A549 (cell line): ENCODE measurements at regions not wholly inside any gene's neighbourhood (a gene's known extent, or its start where the extent isn't known, plus 50 kb on each side); places are given as distances from the start of the nearest gene placed in this dataset.

ENCODE experiments used
- ATAC-seq, 2 experiments: fragments of 200-7000 bp in 1 of 2; fragments of >200 bp in 1 of 2; cut with Nextera tagmentation in 1 of 2; cut with Tn5 transposase in 1 of 2; 3 replicates each; pipeline versions ENCODE4 v1.8.0 to v1.9.1; 2018 to 2020; ENCODE audit warnings: mild to moderate bottlenecking in 1 of 2, moderate library complexity in 1 of 2
- CTCF ChIA-PET: fragments of 300-600 bp; sonication (Branson Sonifier 250); formaldehyde crosslinking; extraction: SDS; loops from one replicate; lab custom pipeline; 2021; ENCODE audit warnings: antibody characterized with exemption, inconsistent platforms; lab: Yijun Ruan, JAX
- POLR2A ChIA-PET: fragments of 350-600 bp; formaldehyde crosslinking; extraction: SDS; loops from one replicate; lab custom pipeline; 2021; ENCODE audit warnings: antibody characterized with exemption, inconsistent platforms; lab: Yijun Ruan, JAX
- DNase-seq, 2 experiments: peaks; one replicate each; pipeline versions ENCODE4 v3.0.0 to v3.0.0-alpha.2; 2011 to 2016; ENCODE audit warnings: low read depth in 1 of 2, low spot score in 1 of 2
- FAIRE-seq: peaks from 2 replicates; lab custom pipeline; 2011; peaks lifted over from hg19 to GRCh38; lab: Jason Lieb, UNC
- H3K27ac ChIP-seq, 2 experiments: fragments of >200 bp; sonication (Bioruptor Twin); formaldehyde crosslinking; 3 replicates each; pipeline ENCODE4 v1.5.1; 2016 to 2017
- H3K4me1 ChIP-seq: fragments of >200 bp; sonication (Bioruptor Twin); formaldehyde crosslinking; 3 replicates; pipeline ENCODE4 v1.6.1; 2016
- H3K4me2 ChIP-seq: fragments of >200 bp; sonication (Bioruptor Twin); formaldehyde crosslinking; 3 replicates; pipeline ENCODE4 v1.6.1; 2016
- H3K4me3 ChIP-seq: fragments of >200 bp; sonication (Bioruptor Twin); formaldehyde crosslinking; 3 replicates; pipeline ENCODE4 v1.5.1; 2016
- H3K9me3 ChIP-seq: fragments of >200 bp; sonication (Bioruptor Twin); formaldehyde crosslinking; 3 replicates; pipeline ENCODE4 v1.6.1; 2016
- CBX2 ChIP-seq: fragments of 200-600 bp; sonication (generic); IDR thresholded peaks from 2 replicates; pipeline ENCODE4 v1.6.1; 2016; ENCODE audit warnings: low read depth, mild to moderate bottlenecking, borderline replicate concordance
- CBX8 ChIP-seq: fragments of 200-600 bp; sonication (generic); IDR thresholded peaks from 2 replicates; pipeline ENCODE4 v1.6.1; 2016
- CEBPB ChIP-seq, 2 experiments: fragments of >200 bp in 1 of 2; sonication (Bioruptor Twin) in 1 of 2; formaldehyde crosslinking in 1 of 2; IDR thresholded peaks; 2 replicates each; pipeline ENCODE4 v1.6.1; 2012 to 2016
- CHD4 ChIP-seq: fragments of 200-600 bp; sonication (generic); IDR thresholded peaks from 2 replicates; pipeline ENCODE4 v1.6.1; 2016; ENCODE audit warnings: antibody characterized with exemption, mild to moderate bottlenecking, borderline replicate concordance
- CTCF ChIP-seq: fragments of >200 bp; sonication (Bioruptor Twin); formaldehyde crosslinking; IDR thresholded peaks from 3 replicates; pipeline ENCODE4 v1.5.1; 2016
- E2F6 ChIP-seq: IDR thresholded peaks from 2 replicates; pipeline ENCODE4 v1.6.1; 2012; ENCODE audit warnings: low read depth, borderline replicate concordance
- EHF ChIP-seq: fragments of 250-450 bp; sonication (Bioruptor Pico); IDR thresholded peaks from 2 replicates; pipeline ENCODE4 v1.5.0; 2020; ENCODE audit warnings: mild to moderate bottlenecking
- EP300 ChIP-seq, 2 experiments: fragments of >200 bp; sonication (Bioruptor Twin); formaldehyde crosslinking; IDR thresholded peaks; 2 replicates in 1 of 2; 3 replicates in 1 of 2; pipeline ENCODE4 v1.6.1; 2016 to 2017
- ESRRA ChIP-seq: fragments of 150-350 bp; IDR thresholded peaks from 2 replicates; pipeline ENCODE4 v1.6.1; 2014; ENCODE audit warnings: mild to moderate bottlenecking, low read length, borderline replicate concordance
- FOXS1 ChIP-seq: fragments of 250-450 bp; sonication (Bioruptor Pico); IDR thresholded peaks from 2 replicates; pipeline ENCODE4 v1.5.0; 2020; ENCODE audit warnings: mild to moderate bottlenecking, moderate library complexity
- GATA3 ChIP-seq: IDR thresholded peaks from 2 replicates; pipeline ENCODE4 v1.6.1; 2012; ENCODE audit warnings: borderline replicate concordance
- HDAC2 ChIP-seq: fragments of 200-600 bp; sonication (generic); IDR thresholded peaks from 2 replicates; pipeline ENCODE4 v1.6.1; 2016
- HES2 ChIP-seq: fragments of >200 bp; sonication (Bioruptor Twin); formaldehyde crosslinking; IDR thresholded peaks from 2 replicates; pipeline ENCODE4 v1.6.1; 2016
- HEYL ChIP-seq: fragments of 250-450 bp; sonication (Bioruptor Pico); IDR thresholded peaks from 2 replicates; pipeline ENCODE4 v1.8.0; 2021; ENCODE audit warnings: mild to moderate bottlenecking, moderate library complexity
- HOXA7 ChIP-seq: fragments of 250-450 bp; sonication (Bioruptor Pico); IDR thresholded peaks from 2 replicates; pipeline ENCODE4 v1.5.0; 2020; ENCODE audit warnings: mild to moderate bottlenecking, moderate library complexity
- HOXB5 ChIP-seq: fragments of 250-450 bp; sonication (Bioruptor Pico); IDR thresholded peaks from 2 replicates; pipeline ENCODE4 v1.5.0; 2020; ENCODE audit warnings: mild to moderate bottlenecking, moderate library complexity
- JUNB ChIP-seq: fragments of >200 bp; sonication (Bioruptor Twin); formaldehyde crosslinking; IDR thresholded peaks from 2 replicates; pipeline ENCODE4 v1.6.1; 2016
- NFE2L2 ChIP-seq: fragments of 150-350 bp; conservative IDR thresholded peaks from 2 replicates; pipeline ENCODE4 v1.6.1; 2014; ENCODE audit warnings: low read length
- NPAS2 ChIP-seq: fragments of 250-450 bp; sonication (Bioruptor Pico); IDR thresholded peaks from 2 replicates; pipeline ENCODE4 v1.8.0; 2022; ENCODE audit warnings: mild to moderate bottlenecking, moderate library complexity, borderline replicate concordance
- NR3C1 ChIP-seq: fragments of >200 bp; sonication (Bioruptor Twin); formaldehyde crosslinking; IDR thresholded peaks from 3 replicates; pipeline ENCODE4 v1.6.1; 2017
- PHF8 ChIP-seq: fragments of 200-600 bp; sonication (generic); IDR thresholded peaks from 2 replicates; pipeline ENCODE4 v1.6.1; 2016; ENCODE audit warnings: low read depth, mild to moderate bottlenecking, antibody characterized with exemption, moderate library complexity, borderline replicate concordance
- POLR2A ChIP-seq: IDR thresholded peaks from 2 replicates; pipeline ENCODE4 v1.6.1; 2012; ENCODE audit warnings: mild to moderate bottlenecking, low read length
- POLR2AphosphoS2 ChIP-seq: conservative IDR thresholded peaks from 2 replicates; pipeline ENCODE4 v1.6.1; 2012; ENCODE audit warnings: low read length, improper control_type of control experiment, inconsistent platforms
- RAD21 ChIP-seq, 2 experiments: fragments of >200 bp in 1 of 2; sonication (Bioruptor Twin) in 1 of 2; formaldehyde crosslinking in 1 of 2; IDR thresholded peaks in 1 of 2; conservative IDR thresholded peaks in 1 of 2; 2 replicates in 1 of 2; 3 replicates in 1 of 2; pipeline ENCODE4 v1.6.1; 2012 to 2018; ENCODE audit warnings: inconsistent platforms in 1 of 2
- RFX5 ChIP-seq: fragments of 450-650 bp; IDR thresholded peaks from 2 replicates; pipeline ENCODE4 v1.7.1; 2014; ENCODE audit warnings: antibody characterized with exemption, mild to moderate bottlenecking, moderate library complexity
- RNF2 ChIP-seq: fragments of 200-600 bp; sonication (generic); IDR thresholded peaks from 2 replicates; pipeline ENCODE4 v1.6.1; 2016; ENCODE audit warnings: low read depth, mild to moderate bottlenecking, antibody characterized with exemption, moderate library complexity, borderline replicate concordance
- SMC3 ChIP-seq: fragments of >200 bp; sonication (Bioruptor Twin); formaldehyde crosslinking; IDR thresholded peaks from 3 replicates; pipeline ENCODE4 v1.6.1; 2018; ENCODE audit warnings: inconsistent platforms
- TFCP2L1 ChIP-seq: fragments of 250-450 bp; sonication (Bioruptor Pico); IDR thresholded peaks from 2 replicates; pipeline ENCODE4 v1.5.0; 2021; ENCODE audit warnings: mild to moderate bottlenecking
- TP53 ChIP-seq: fragments of 250-450 bp; sonication (Bioruptor Pico); IDR thresholded peaks from 2 replicates; pipeline ENCODE4 v1.5.0; 2021; ENCODE audit warnings: mild to moderate bottlenecking, moderate library complexity
- ZFP36 ChIP-seq: fragments of 450-650 bp; IDR thresholded peaks from 2 replicates; pipeline ENCODE4 v1.6.1; 2014; ENCODE audit warnings: borderline replicate concordance; ENCODE audit not compliant: partially characterized antibody
- ZNF302 ChIP-seq: fragments of 250-450 bp; sonication (Bioruptor Pico); IDR thresholded peaks from 2 replicates; pipeline ENCODE4 v1.9.0; 2021; ENCODE audit warnings: inconsistent platforms, mild to moderate bottlenecking, moderate library complexity
- WGBS: methylation state at CpG from one replicate; pipeline ENCODE4 v1.1.6; 2017; ENCODE audit errors: missing lambda C conversion rate; 5-methylcytosine and 5-hydroxymethylcytosine counted together

GRCh38 chr13:75927183-75927669 lies 291.1 kb downstream of the LMO7 start:
- Histone ChIP-seq H3K27ac (no peak overlapping the region), H3K4me2 (no peak overlapping the region), H3K4me1 (no peaks in the 10 kb centered on the region), H3K4me3 (no peak overlapping the region), H3K9me3 (no peaks in the 10 kb centered on the region)
- CTCF ChIA-PET = interaction anchor here (0.7 kb wide), 1 partner anchor 18 kb away, joined by 3 read pairs; no protein-coding TSS in a partner anchor
- ATAC-seq = no peak
- TF ChIP-seq NFE2L2 (no peak), HES2 (no peak), CEBPB (IDR thresholded peaks at IDR 0.05) (no peak), PHF8 (no peak), RAD21 (conservative IDR thresholded peaks at IDR 0.05 in 1 of 2, IDR thresholded peaks at IDR 0.05 in 1 of 2) (no peak), SMC3 (no peak), HOXA7 (CRISPR knock-in tag) (no peak), E2F6 (no peak), CHD4 (no peak), HEYL (CRISPR knock-in tag) (no peak), CBX2 (no peak), HDAC2 (no peak)
- no peak for FAIRE-seq
- DNase-seq = no peak
- POLR2A ChIA-PET = no interaction called here
- WGBS = 54% methylated on average over 2 of the region's 2 CpGs

- H3K9me3 ChIP-seq = no peaks in the 10 kb centered on the region
- ATAC-seq = no peak
- no peak overlapping the region for H3K4me2 ChIP-seq
- ChIA-PET CTCF (no interaction called here), POLR2A (no interaction called here)
- no peak overlapping the region for H3K4me3 ChIP-seq
- DNase-seq = no peak
- no peak for FAIRE-seq
- TF ChIP-seq TFCP2L1 = no peak
- TF ChIP-seq NR3C1 = no peak
- no peak for TF ChIP-seq POLR2AphosphoS2
- TF ChIP-seq FOXS1 (CRISPR knock-in tag) = no peak
- TF ChIP-seq CEBPB (IDR thresholded peaks at IDR 0.05) = no peak
- no peak for TF ChIP-seq SMC3
- TF ChIP-seq HES2 = no peak
- no peak for TF ChIP-seq EHF
- no peak for TF ChIP-seq ZNF302 (CRISPR knock-in tag)
- 78% methylated on average over 1 of the region's 1 CpG for WGBS
- no peak overlapping the region for H3K27ac ChIP-seq
- H3K4me1 ChIP-seq = no peaks in the 10 kb centered on the region
Measured at GRCh38 chr13:75920536-75920935, 284.4 kb downstream of the LMO7 start.

- 4% methylated on average over 2 of the region's 2 CpGs for WGBS
- no peaks in the 10 kb centered on the region for H3K4me1 ChIP-seq
- H3K4me2 ChIP-seq = no peak overlapping the region
- TF ChIP-seq TP53 (CRISPR knock-in tag) = no peak
- TF ChIP-seq HOXB5 = no peak
- no peak for TF ChIP-seq EP300 (IDR thresholded peaks at IDR 0.05)
- no peak for TF ChIP-seq CBX8
- TF ChIP-seq ZFP36 = no peak
- no peak for TF ChIP-seq ESRRA
- no peak for TF ChIP-seq JUNB
- TF ChIP-seq CEBPB (IDR thresholded peaks at IDR 0.05) = no peak
- TF ChIP-seq SMC3 = no peak
- TF ChIP-seq CTCF = no peak
- no peak for TF ChIP-seq RFX5
- TF ChIP-seq RNF2 = no peak
- TF ChIP-seq NPAS2 (CRISPR knock-in tag) = no peak
- TF ChIP-seq GATA3 = no peak
- TF ChIP-seq TFCP2L1 = no peak
- TF ChIP-seq CBX2 = no peak
- no peak for TF ChIP-seq HEYL (CRISPR knock-in tag)
- TF ChIP-seq POLR2A = no peak
- TF ChIP-seq, all 56 proteins: peak for 0
- Histone ChIP-seq H3K9me3 (no peaks in the 10 kb centered on the region), H3K27ac (no peak overlapping the region), H3K4me3 (no peak overlapping the region)
- FAIRE-seq (no peak), ATAC-seq (no peak), DNase-seq (no peak)
- ChIA-PET POLR2A (no interaction called here), CTCF (no interaction called here)
Measured at GRCh38 chr13:75919660-75920199, 283.6 kb downstream of the LMO7 start.
